ENCODE measurements at regions not wholly inside any gene's neighbourhood (a gene's known extent, or its start where the extent isn't known, plus 50 kb on each side); places are given as distances from the start of the nearest gene placed in this dataset.

DNA sequence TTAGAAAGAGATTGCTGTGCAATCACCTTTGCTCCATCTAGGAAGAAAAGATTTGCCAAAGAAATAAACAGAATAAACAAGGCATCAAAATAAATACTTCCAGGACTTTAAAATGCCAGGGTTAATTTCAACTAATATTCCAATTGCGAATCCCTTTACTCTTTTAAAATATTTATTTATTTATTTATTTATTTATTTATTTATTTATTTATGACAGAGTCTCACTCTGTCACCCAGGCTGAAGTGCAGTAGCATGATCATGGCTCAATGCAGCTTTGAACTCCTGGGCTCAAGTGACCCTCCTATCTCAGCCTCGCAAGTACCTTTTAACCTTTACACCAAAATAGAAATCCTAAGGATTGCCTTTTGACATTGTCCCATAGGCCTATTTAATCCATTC, 191.1 kb downstream of the EDN1 start:
- no peak overlapping the region for H2AFZ ChIP-seq (ENCODE audit: control insufficient read depth, low read length)
- H3K36me3 ChIP-seq (ENCODE audit: control insufficient read depth in 2 of 2, extremely low read depth in 1 of 2, insufficient read depth in 2 of 2, low read length in 2 of 2) = no peaks in the 10 kb centered on the region
- dilution Hi-C loops (cut with MboI; ENCODE audit: extremely low pct_ligation_motif_present, low sequenced_read_pairs) = no loop called here
- DNase-seq (ENCODE audit: low read depth, low spot score) (no peak), FAIRE-seq (no peak)
- H3K27me3 ChIP-seq (ENCODE audit: control insufficient read depth, extremely low read depth, insufficient read depth, low read length) = no peaks in the 10 kb centered on the region
- no peaks in the 10 kb centered on the region for H4K20me1 ChIP-seq (ENCODE audit: control insufficient read depth, extremely low read depth, insufficient read depth, low read length)
- H3K4me3 ChIP-seq (ENCODE audit: control insufficient read depth in 2 of 3, extremely low read depth in 1 of 3, insufficient read depth in 2 of 3, low read depth in 1 of 3, low read length in 3 of 3) = no peak overlapping the region
- H3K4me1 ChIP-seq (ENCODE audit: control insufficient read depth, extremely low read depth, insufficient read depth, low read length) = peaks cover 35% of the 10 kb centered on the region
- no peak overlapping the region for H3K27ac ChIP-seq (ENCODE audit: control insufficient read depth, insufficient read depth, low read length)
- no peaks in the 10 kb centered on the region for H3K9me1 ChIP-seq (ENCODE audit: control insufficient read depth, extremely low read depth, insufficient read depth, low read length)
- TF ChIP-seq EZH2 (IDR thresholded peaks at IDR 0.05; ENCODE audit: low read length) = no peak
- TF ChIP-seq, protein P1, sequence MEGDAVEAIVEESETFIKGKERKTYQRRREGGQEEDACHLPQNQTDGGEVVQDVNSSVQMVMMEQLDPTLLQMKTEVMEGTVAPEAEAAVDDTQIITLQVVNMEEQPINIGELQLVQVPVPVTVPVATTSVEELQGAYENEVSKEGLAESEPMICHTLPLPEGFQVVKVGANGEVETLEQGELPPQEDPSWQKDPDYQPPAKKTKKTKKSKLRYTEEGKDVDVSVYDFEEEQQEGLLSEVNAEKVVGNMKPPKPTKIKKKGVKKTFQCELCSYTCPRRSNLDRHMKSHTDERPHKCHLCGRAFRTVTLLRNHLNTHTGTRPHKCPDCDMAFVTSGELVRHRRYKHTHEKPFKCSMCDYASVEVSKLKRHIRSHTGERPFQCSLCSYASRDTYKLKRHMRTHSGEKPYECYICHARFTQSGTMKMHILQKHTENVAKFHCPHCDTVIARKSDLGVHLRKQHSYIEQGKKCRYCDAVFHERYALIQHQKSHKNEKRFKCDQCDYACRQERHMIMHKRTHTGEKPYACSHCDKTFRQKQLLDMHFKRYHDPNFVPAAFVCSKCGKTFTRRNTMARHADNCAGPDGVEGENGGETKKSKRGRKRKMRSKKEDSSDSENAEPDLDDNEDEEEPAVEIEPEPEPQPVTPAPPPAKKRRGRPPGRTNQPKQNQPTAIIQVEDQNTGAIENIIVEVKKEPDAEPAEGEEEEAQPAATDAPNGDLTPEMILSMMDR (optimal IDR thresholded peaks at IDR 0.05 in 1 of 3, IDR thresholded peaks at IDR 0.05 in 1 of 3, conservative IDR thresholded peaks at IDR 0.05 in 1 of 3; ENCODE audit: extremely low read depth in 1 of 3, insufficient read depth in 2 of 3, low read length in 3 of 3) = no peak
- no peak overlapping the region for H3K9ac ChIP-seq (ENCODE audit: control insufficient read depth, extremely low read depth, insufficient read depth, low read length)
- H3K4me2 ChIP-seq (ENCODE audit: control insufficient read depth, extremely low read depth, insufficient read depth, low read depth, low read length) = no peak overlapping the region
- H3K79me2 ChIP-seq (ENCODE audit: control insufficient read depth, insufficient read depth, low read length) = no peaks in the 10 kb centered on the region
- H3K9me3 ChIP-seq (ENCODE audit: control insufficient read depth, low read depth, low read length) = no peaks in the 10 kb centered on the region

DNA sequence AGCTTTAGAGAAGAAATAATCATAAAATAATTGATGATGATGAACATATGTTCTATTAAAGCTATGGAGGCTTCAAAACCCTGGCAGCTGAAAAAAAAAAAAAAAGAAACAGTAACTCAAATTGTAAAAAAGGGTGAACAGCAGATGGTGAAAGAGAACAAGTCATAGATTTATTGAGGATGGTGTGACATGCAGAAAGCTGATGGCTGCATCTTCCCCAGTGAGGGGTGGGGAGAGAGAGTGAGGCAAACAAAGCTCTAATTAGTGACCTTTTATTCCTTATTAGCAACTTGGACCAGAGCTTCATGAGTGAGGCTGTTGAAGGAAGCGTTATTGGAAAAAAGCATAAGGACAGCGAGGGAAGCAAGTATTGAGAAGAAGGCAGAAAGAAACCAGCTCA, 191.7 kb downstream of the EDN1 start:
- Histone ChIP-seq H3K79me2 (ENCODE audit: control insufficient read depth, insufficient read depth, low read length) (no peaks in the 10 kb centered on the region), H3K4me2 (ENCODE audit: control insufficient read depth, extremely low read depth, insufficient read depth, low read depth, low read length) (no peak overlapping the region), H2AFZ (ENCODE audit: control insufficient read depth, low read length) (no peak overlapping the region), H4K20me1 (ENCODE audit: control insufficient read depth, extremely low read depth, insufficient read depth, low read length) (no peaks in the 10 kb centered on the region), H3K36me3 (ENCODE audit: control insufficient read depth in 2 of 2, extremely low read depth in 1 of 2, insufficient read depth in 2 of 2, low read length in 2 of 2) (no peaks in the 10 kb centered on the region), H3K27me3 (ENCODE audit: control insufficient read depth, extremely low read depth, insufficient read depth, low read length) (no peaks in the 10 kb centered on the region), H3K4me1 (ENCODE audit: control insufficient read depth, extremely low read depth, insufficient read depth, low read length) (peaks cover 35% of the 10 kb centered on the region), H3K9ac (ENCODE audit: control insufficient read depth, extremely low read depth, insufficient read depth, low read length) (no peak overlapping the region), H3K9me3 (ENCODE audit: control insufficient read depth, low read depth, low read length) (no peaks in the 10 kb centered on the region), H3K9me1 (ENCODE audit: control insufficient read depth, extremely low read depth, insufficient read depth, low read length) (no peaks in the 10 kb centered on the region), H3K27ac (ENCODE audit: control insufficient read depth, insufficient read depth, low read length) (no peak overlapping the region), H3K4me3 (ENCODE audit: control insufficient read depth in 2 of 3, extremely low read depth in 1 of 3, insufficient read depth in 2 of 3, low read depth in 1 of 3, low read length in 3 of 3) (no peak overlapping the region)
- FAIRE-seq (no peak), DNase-seq (ENCODE audit: low read depth, low spot score) (no peak)
- TF ChIP-seq EZH2 (IDR thresholded peaks at IDR 0.05; ENCODE audit: low read length) = no peak
- TF ChIP-seq, protein P1 (optimal IDR thresholded peaks at IDR 0.05 in 1 of 3, IDR thresholded peaks at IDR 0.05 in 1 of 3, conservative IDR thresholded peaks at IDR 0.05 in 1 of 3; ENCODE audit: extremely low read depth in 1 of 3, insufficient read depth in 2 of 3, low read length in 3 of 3) = no peak
- dilution Hi-C loops (cut with MboI; ENCODE audit: extremely low pct_ligation_motif_present, low sequenced_read_pairs) = no loop called here
